SHP77 (cell line): ENCODE measurements at regions not wholly inside any gene's neighbourhood (a gene's known extent, or its start where the extent isn't known, plus 50 kb on each side); places are given as distances from the start of the nearest gene placed in this dataset.

Experiments used
- DNase-seq, 2 experiments: peaks; one replicate each; lab custom pipeline; 2025; lab: John Stamatoyannopoulos, UW

GRCh38 chr2:176679061-176679669 lies 409.9 kb downstream of the MTX2 start:
- no peak for DNase-seq

- DNase-seq, result no peak
These were observed 411.8 kb downstream of the MTX2 start for GRCh38 chr2:176680916-176681516.

GRCh38 chr2:176681584-176682115 lies 412.4 kb downstream of the MTX2 start:
- DNase-seq, result no peak

- no peak for DNase-seq
These were observed 413.0 kb downstream of the MTX2 start for GRCh38 chr2:176682278-176682677.

GRCh38 chr2:176683618-176684111 lies 414.4 kb downstream of the MTX2 start:
- DNase-seq, result no peak

- DNase-seq, result no peak
These were observed 416.7 kb downstream of the MTX2 start for GRCh38 chr2:176685908-176686307.

GRCh38 chr2:176686328-176686727 lies 417.1 kb downstream of the MTX2 start:
- DNase-seq, result no peak

- DNase-seq, result no peak
These were observed 418.1 kb downstream of the MTX2 start for GRCh38 chr2:176687342-176687741.

GRCh38 chr2:176687944-176688343 lies 418.7 kb downstream of the MTX2 start:
- DNase-seq, result no peak

GRCh38 chr2:176689711-176690110 lies 420.5 kb downstream of the MTX2 start:
- DNase-seq, result no peak

- DNase-seq, result no peak
These were observed 422.2 kb downstream of the MTX2 start for GRCh38 chr2:176691471-176691870.

GRCh38 chr2:176692533-176692932 lies 423.3 kb downstream of the MTX2 start:
- no peak for DNase-seq

- no peak for DNase-seq
These were observed 429.9 kb downstream of the MTX2 start for GRCh38 chr2:176699098-176699497.

- DNase-seq, result no peak
These were observed 430.4 kb downstream of the MTX2 start for GRCh38 chr2:176699644-176700043.

- DNase-seq, result no peak
These were observed 432.9 kb downstream of the MTX2 start for GRCh38 chr2:176702131-176702530.

GRCh38 chr2:176704282-176704858 lies 435.1 kb downstream of the MTX2 start:
- no peak for DNase-seq

GRCh38 chr2:176709149-176709951 lies 440.1 kb downstream of the MTX2 start:
- peak in 1 of 2 experiments; percentile 19 for DNase-seq

- DNase-seq, result no peak
These were observed 440.7 kb downstream of the MTX2 start for GRCh38 chr2:176709991-176710390.

GRCh38 chr2:176710657-176711186 lies 441.5 kb downstream of the MTX2 start:
- no peak for DNase-seq

GRCh38 chr2:176725873-176726645 lies 456.8 kb downstream of the MTX2 start:
- DNase-seq, result no peak

GRCh38 chr2:176727696-176728095 lies 458.5 kb downstream of the MTX2 start:
- no peak for DNase-seq
